SK-N-SH (cell line): ENCODE measurements at regions not wholly inside any gene's neighbourhood (a gene's known extent, or its start where the extent isn't known, plus 50 kb on each side); places are given as distances from the start of the nearest gene placed in this dataset.

Experiments
- CTCF ChIA-PET: fragments of 300-600, 350-600 bp; formaldehyde crosslinking; extraction: SDS; loops from one replicate; lab custom pipeline; 2021; lab: Yijun Ruan, JAX
- POLR2A ChIA-PET: fragments of 350-600 bp; sonication (Branson Sonifier 250); formaldehyde crosslinking; extraction: SDS; loops from one replicate; lab custom pipeline; 2020; ENCODE audit warnings: antibody characterized with exemption, inconsistent platforms; lab: Yijun Ruan, JAX
- DNase-seq: peaks from one replicate; pipeline ENCODE4 v3.0.0; 2012
- H2AFZ ChIP-seq: fragments of 200-600 bp; sonication (generic); 2 replicates; pipeline ENCODE4 v1.8.1; 2016; ENCODE audit warnings: antibody characterized with exemption, mild to moderate bottlenecking, low read depth
- H3F3A ChIP-seq: fragments of 200-600 bp; sonication (generic); replicated peaks from 2 replicates; pipeline ENCODE3; 2016; ENCODE audit warnings: antibody characterized with exemption, mild to moderate bottlenecking; ENCODE audit not compliant: insufficient read depth
- H3K27ac ChIP-seq, 2 experiments: fragments of 200-500 bp in 1 of 2; fragments of 200-600 bp in 1 of 2; sonication (Bioruptor generic) in 1 of 2; sonication (generic), shearing (Covaris generic) in 1 of 2; 2 replicates each; pipeline versions ENCODE4 v1.5.1 to v1.6.1; 2014 to 2016; ENCODE audit warnings: low read depth in 2 of 2, inconsistent platforms in 1 of 2, low read length in 1 of 2, mild to moderate bottlenecking in 1 of 2, mixed read lengths in 1 of 2
- H3K27me3 ChIP-seq: fragments of 200-600 bp; sonication (generic), shearing (Covaris generic); 2 replicates; pipeline ENCODE4 v1.6.1; 2016; ENCODE audit warnings: mixed run types; ENCODE audit not compliant: insufficient read depth
- H3K36me3 ChIP-seq, 2 experiments: fragments of 200-500 bp in 1 of 2; fragments of 200-600 bp in 1 of 2; sonication (Bioruptor generic) in 1 of 2; sonication (generic) in 1 of 2; replicated peaks in 1 of 2; 2 replicates each; pipeline versions ENCODE3 to v1.5.1; 2014 to 2016; ENCODE audit warnings: low read length in 1 of 2, mild to moderate bottlenecking in 1 of 2; ENCODE audit not compliant: insufficient read depth in 2 of 2, control insufficient read depth in 1 of 2
- H3K4me1 ChIP-seq, 2 experiments: fragments of 200-500 bp in 1 of 2; fragments of 200-600 bp in 1 of 2; sonication (Bioruptor generic) in 1 of 2; sonication (generic), shearing (Covaris generic) in 1 of 2; 2 replicates each; pipeline versions ENCODE4 v1.5.1 to v1.6.1; 2014 to 2016; ENCODE audit warnings: low read depth in 1 of 2, low read length in 1 of 2, mixed run types in 1 of 2; ENCODE audit not compliant: insufficient read depth in 2 of 2, control insufficient read depth in 1 of 2
- H3K4me2 ChIP-seq: fragments of 200-600 bp; sonication (generic), shearing (Covaris generic); 2 replicates; pipeline ENCODE4 v1.6.1; 2017; ENCODE audit warnings: mixed run types
- H3K4me3 ChIP-seq, 2 experiments: fragments of 200-500 bp in 1 of 2; fragments of 200-600 bp in 1 of 2; sonication (Bioruptor generic) in 1 of 2; sonication (generic), shearing (Covaris generic) in 1 of 2; 2 replicates each; pipeline versions ENCODE4 v1.5.1 to v1.8.1; 2014 to 2016; ENCODE audit warnings: low read depth in 2 of 2, inconsistent platforms in 1 of 2, low read length in 1 of 2, mild to moderate bottlenecking in 1 of 2, mixed read lengths in 1 of 2, moderate library complexity in 1 of 2
- H3K79me2 ChIP-seq: fragments of 200-600 bp; sonication (generic); 2 replicates; pipeline ENCODE4 v1.8.1; 2017; ENCODE audit warnings: mild to moderate bottlenecking; ENCODE audit not compliant: insufficient read depth
- H3K9ac ChIP-seq: fragments of 200-600 bp; sonication (generic); 2 replicates; pipeline ENCODE4 v1.6.1; 2017; ENCODE audit warnings: mixed run types
- H3K9me2 ChIP-seq: fragments of 200-600 bp; sonication (generic); 2 replicates; pipeline ENCODE4 v1.6.1; 2017; ENCODE audit warnings: mixed run types
- H3K9me3 ChIP-seq: fragments of 200-600 bp; sonication (generic); 2 replicates; pipeline ENCODE4 v1.6.1; 2017; ENCODE audit warnings: mixed run types, mild to moderate bottlenecking, moderate library complexity
- H4K20me1 ChIP-seq: fragments of 200-600 bp; sonication (generic); 2 replicates; pipeline ENCODE4 v1.6.1; 2017; ENCODE audit warnings: mild to moderate bottlenecking, mixed run types; ENCODE audit not compliant: insufficient read depth
- CHD2 ChIP-seq: fragments of 150-350 bp; IDR thresholded peaks from 2 replicates; pipeline ENCODE4 v1.6.1; 2018; ENCODE audit warnings: low read length; ENCODE audit not compliant: partially characterized antibody
- ELF1 ChIP-seq: IDR thresholded peaks from 2 replicates; pipeline ENCODE4 v1.4.0; 2012
- EP300 ChIP-seq, 2 experiments: IDR thresholded peaks; 2 replicates each; pipeline versions ENCODE4 v1.4.0 to v1.6.1; 2012; ENCODE audit warnings: borderline replicate concordance in 1 of 2, low read depth in 1 of 2, low read length in 1 of 2
- EZH2phosphoT487 ChIP-seq: fragments of 200-600 bp; sonication (generic); IDR thresholded peaks from 2 replicates; pipeline ENCODE4 v1.6.1; 2017; ENCODE audit warnings: low read depth, mixed run types, mild to moderate bottlenecking, antibody characterized with exemption, moderate library complexity, borderline replicate concordance
- FOXJ3 ChIP-seq: sonication (generic); formaldehyde crosslinking; IDR thresholded peaks from 2 replicates; pipeline ENCODE4 v1.5.1; 2020; ENCODE audit warnings: mild to moderate bottlenecking, missing genetic modification reagents
- FOXM1 ChIP-seq: IDR thresholded peaks from 2 replicates; pipeline ENCODE4 v1.4.0; 2012; ENCODE audit warnings: low read depth, mild to moderate bottlenecking
- GABPA ChIP-seq: IDR thresholded peaks from 2 replicates; pipeline ENCODE4 v1.4.0; 2012; ENCODE audit warnings: low read depth, mild to moderate bottlenecking
- GATA2 ChIP-seq: sonication (generic); formaldehyde crosslinking; IDR thresholded peaks from 2 replicates; pipeline ENCODE4 v1.5.0; 2020; ENCODE audit warnings: mild to moderate bottlenecking, missing genetic modification reagents
- MXI1 ChIP-seq: IDR thresholded peaks from 2 replicates; pipeline ENCODE4 v1.6.1; 2012; ENCODE audit warnings: mild to moderate bottlenecking, low read depth, low read length, improper control_type of control experiment
- NFIC ChIP-seq: IDR thresholded peaks from 2 replicates; pipeline ENCODE4 v1.4.0; 2012; ENCODE audit warnings: borderline replicate concordance
- NRF1 ChIP-seq: IDR thresholded peaks from 2 replicates; pipeline ENCODE4 v1.6.1; 2012; ENCODE audit warnings: low read depth, mild to moderate bottlenecking, low read length
- RAD21 ChIP-seq: IDR thresholded peaks from 2 replicates; pipeline ENCODE4 v1.6.1; 2012; ENCODE audit warnings: mild to moderate bottlenecking, low read length
- RFX5 ChIP-seq: IDR thresholded peaks from 2 replicates; pipeline ENCODE4 v1.6.1; 2012; ENCODE audit warnings: mild to moderate bottlenecking, improper control_type of control experiment, low read length
- SIN3A ChIP-seq: IDR thresholded peaks from 2 replicates; pipeline ENCODE4 v1.6.1; 2012; ENCODE audit warnings: low read depth, mild to moderate bottlenecking, low read length, moderate library complexity, borderline replicate concordance
- SMC3 ChIP-seq: IDR thresholded peaks from 2 replicates; pipeline ENCODE4 v1.6.1; 2012; ENCODE audit warnings: low read depth, low read length, improper control_type of control experiment
- TAF1 ChIP-seq: IDR thresholded peaks from 2 replicates; pipeline ENCODE4 v1.6.1; 2012; ENCODE audit warnings: low read depth, mild to moderate bottlenecking, low read length, moderate library complexity, borderline replicate concordance
- TCF12 ChIP-seq: IDR thresholded peaks from 2 replicates; pipeline ENCODE4 v1.4.0; 2012
- YY1 ChIP-seq: IDR thresholded peaks from 2 replicates; pipeline ENCODE4 v1.4.0; 2012; ENCODE audit warnings: low read depth, mild to moderate bottlenecking
- WGBS: methylation state at CpG from one replicate; pipeline ENCODE4 v1.1.6; 2017; ENCODE audit warnings: low lambda C conversion rate; 5-methylcytosine and 5-hydroxymethylcytosine counted together
- TF ChIP-seq, protein P1 (sequence below): fragments of 200-600 bp; sonication (generic); IDR thresholded peaks from 2 replicates; pipeline ENCODE4 v1.6.1; 2017; ENCODE audit warnings: antibody characterized with exemption, mild to moderate bottlenecking, moderate library complexity
- TF ChIP-seq, protein P2 (sequence below): fragments of 150-350 bp; IDR thresholded peaks from 2 replicates; pipeline ENCODE4 v1.6.1; 2017; ENCODE audit warnings: antibody characterized with exemption, low read length, low read depth, borderline replicate concordance
- TF ChIP-seq, protein P3 (sequence below): IDR thresholded peaks from 2 replicates; pipeline ENCODE4 v1.6.1; 2012; ENCODE audit warnings: mild to moderate bottlenecking, low read depth, low read length, moderate library complexity

DNA sequence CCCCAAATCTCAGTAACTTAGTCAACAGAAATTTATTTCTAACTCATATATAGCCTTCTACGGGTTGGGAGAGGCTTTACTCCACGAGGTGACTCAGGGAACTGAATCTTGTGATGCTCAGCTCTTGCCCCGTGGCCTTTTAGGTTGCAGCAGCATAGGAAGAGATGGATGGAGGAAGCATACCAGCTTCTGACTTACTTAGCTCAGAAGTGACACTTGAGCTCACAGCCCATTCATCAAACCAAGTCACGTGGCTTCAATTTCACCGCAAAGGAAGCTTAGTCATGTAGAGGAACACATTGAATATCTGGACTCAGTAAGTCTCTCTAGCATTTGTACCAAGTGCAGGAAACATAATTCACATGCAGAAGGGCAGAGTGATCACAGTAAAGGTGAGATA, 124.1 kb upstream of the KCNN2 start:
- H4K20me1 ChIP-seq = no peaks in the 10 kb centered on the region
- H3K9me2 ChIP-seq = no peaks in the 10 kb centered on the region
- H3K4me1 ChIP-seq = no peaks in the 10 kb centered on the region
- no peak for DNase-seq
- no peak for TF ChIP-seq NRF1
- TF ChIP-seq TCF12 = no peak
- TF ChIP-seq NFIC = no peak
- TF ChIP-seq YY1 = no peak
- no peak for TF ChIP-seq SIN3A
- H3F3A ChIP-seq = no peaks in the 10 kb centered on the region
- H3K36me3 ChIP-seq = no peaks in the 10 kb centered on the region
- no peak overlapping the region for H3K27ac ChIP-seq
- 12% methylated on average over 5 of the region's 5 CpGs for WGBS
- no peak overlapping the region for H2AFZ ChIP-seq
- no peak overlapping the region for H3K4me2 ChIP-seq
- ChIA-PET CTCF (no interaction called here), POLR2A (no interaction called here)
- no peak overlapping the region for H3K9ac ChIP-seq
- no peaks in the 10 kb centered on the region; the same call in 1 of the 2 replicates for H3K9me3 ChIP-seq
- H3K4me3 ChIP-seq = no peak overlapping the region
- H3K79me2 ChIP-seq = no peaks in the 10 kb centered on the region
- no peaks in the 10 kb centered on the region for H3K27me3 ChIP-seq

DNA sequence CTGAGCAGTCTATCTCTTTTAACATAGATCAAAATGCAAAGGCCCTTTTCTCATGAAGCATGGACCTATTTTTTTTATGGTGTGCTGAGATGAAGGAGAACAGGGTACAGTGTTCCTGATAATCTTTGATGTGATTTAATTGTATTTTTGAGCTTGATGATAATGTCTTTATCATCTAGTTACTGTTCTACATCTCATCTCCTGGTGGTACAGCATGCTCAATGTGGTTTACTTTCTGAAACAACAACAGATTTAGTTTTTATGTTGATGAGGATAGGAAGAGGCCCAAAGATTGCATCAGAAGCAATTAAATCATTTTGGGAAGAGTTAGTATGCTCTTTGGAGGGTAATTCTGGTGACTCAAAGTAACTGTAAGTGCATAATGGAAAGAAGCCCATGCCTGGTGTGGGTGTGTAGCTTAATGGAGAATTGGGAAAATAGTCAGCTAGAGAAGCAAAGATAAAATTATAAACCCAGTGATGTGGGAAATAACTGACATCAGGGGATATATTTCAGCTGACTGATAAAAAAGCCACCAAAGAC, 123.0 kb upstream of the KCNN2 start:
- CTCF ChIA-PET = interaction anchor here (0.9 kb wide), 1 partner anchor 15 kb away, joined by 3 read pairs; no protein-coding TSS in a partner anchor
- Histone ChIP-seq H2AFZ (no peak overlapping the region), H3K9me2 (no peaks in the 10 kb centered on the region), H3F3A (no peaks in the 10 kb centered on the region), H3K4me3 (no peak overlapping the region), H3K4me2 (no peak overlapping the region), H4K20me1 (no peaks in the 10 kb centered on the region), H3K27ac (no peak overlapping the region), H3K36me3 (no peaks in the 10 kb centered on the region), H3K79me2 (no peaks in the 10 kb centered on the region), H3K4me1 (no peaks in the 10 kb centered on the region), H3K27me3 (no peaks in the 10 kb centered on the region), H3K9ac (no peak overlapping the region), H3K9me3 (no peaks in the 10 kb centered on the region; the same call in 1 of the 2 replicates)
- DNase-seq = no peak
- POLR2A ChIA-PET = no interaction called here
- TF ChIP-seq, protein P1, sequence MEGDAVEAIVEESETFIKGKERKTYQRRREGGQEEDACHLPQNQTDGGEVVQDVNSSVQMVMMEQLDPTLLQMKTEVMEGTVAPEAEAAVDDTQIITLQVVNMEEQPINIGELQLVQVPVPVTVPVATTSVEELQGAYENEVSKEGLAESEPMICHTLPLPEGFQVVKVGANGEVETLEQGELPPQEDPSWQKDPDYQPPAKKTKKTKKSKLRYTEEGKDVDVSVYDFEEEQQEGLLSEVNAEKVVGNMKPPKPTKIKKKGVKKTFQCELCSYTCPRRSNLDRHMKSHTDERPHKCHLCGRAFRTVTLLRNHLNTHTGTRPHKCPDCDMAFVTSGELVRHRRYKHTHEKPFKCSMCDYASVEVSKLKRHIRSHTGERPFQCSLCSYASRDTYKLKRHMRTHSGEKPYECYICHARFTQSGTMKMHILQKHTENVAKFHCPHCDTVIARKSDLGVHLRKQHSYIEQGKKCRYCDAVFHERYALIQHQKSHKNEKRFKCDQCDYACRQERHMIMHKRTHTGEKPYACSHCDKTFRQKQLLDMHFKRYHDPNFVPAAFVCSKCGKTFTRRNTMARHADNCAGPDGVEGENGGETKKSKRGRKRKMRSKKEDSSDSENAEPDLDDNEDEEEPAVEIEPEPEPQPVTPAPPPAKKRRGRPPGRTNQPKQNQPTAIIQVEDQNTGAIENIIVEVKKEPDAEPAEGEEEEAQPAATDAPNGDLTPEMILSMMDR = no peak
- TF ChIP-seq ELF1 (no peak), MXI1 (no peak), SIN3A (no peak), CHD2 (no peak), SMC3 (no peak), GATA2 (CRISPR knock-in tag) (no peak), GABPA (no peak), EP300 (IDR thresholded peaks at IDR 0.05; ENCODE audit: borderline replicate concordance in 1 of 2, low read depth in 1 of 2, low read length in 1 of 2) (no peak), RAD21 (no peak), RFX5 (no peak), FOXM1 (no peak), YY1 (no peak), FOXJ3 (CRISPR knock-in tag) (no peak), TAF1 (no peak), EZH2phosphoT487 (no peak)
- TF ChIP-seq, protein P2, sequence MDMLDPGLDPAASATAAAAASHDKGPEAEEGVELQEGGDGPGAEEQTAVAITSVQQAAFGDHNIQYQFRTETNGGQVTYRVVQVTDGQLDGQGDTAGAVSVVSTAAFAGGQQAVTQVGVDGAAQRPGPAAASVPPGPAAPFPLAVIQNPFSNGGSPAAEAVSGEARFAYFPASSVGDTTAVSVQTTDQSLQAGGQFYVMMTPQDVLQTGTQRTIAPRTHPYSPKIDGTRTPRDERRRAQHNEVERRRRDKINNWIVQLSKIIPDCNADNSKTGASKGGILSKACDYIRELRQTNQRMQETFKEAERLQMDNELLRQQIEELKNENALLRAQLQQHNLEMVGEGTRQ = no peak
- TF ChIP-seq, protein P3, sequence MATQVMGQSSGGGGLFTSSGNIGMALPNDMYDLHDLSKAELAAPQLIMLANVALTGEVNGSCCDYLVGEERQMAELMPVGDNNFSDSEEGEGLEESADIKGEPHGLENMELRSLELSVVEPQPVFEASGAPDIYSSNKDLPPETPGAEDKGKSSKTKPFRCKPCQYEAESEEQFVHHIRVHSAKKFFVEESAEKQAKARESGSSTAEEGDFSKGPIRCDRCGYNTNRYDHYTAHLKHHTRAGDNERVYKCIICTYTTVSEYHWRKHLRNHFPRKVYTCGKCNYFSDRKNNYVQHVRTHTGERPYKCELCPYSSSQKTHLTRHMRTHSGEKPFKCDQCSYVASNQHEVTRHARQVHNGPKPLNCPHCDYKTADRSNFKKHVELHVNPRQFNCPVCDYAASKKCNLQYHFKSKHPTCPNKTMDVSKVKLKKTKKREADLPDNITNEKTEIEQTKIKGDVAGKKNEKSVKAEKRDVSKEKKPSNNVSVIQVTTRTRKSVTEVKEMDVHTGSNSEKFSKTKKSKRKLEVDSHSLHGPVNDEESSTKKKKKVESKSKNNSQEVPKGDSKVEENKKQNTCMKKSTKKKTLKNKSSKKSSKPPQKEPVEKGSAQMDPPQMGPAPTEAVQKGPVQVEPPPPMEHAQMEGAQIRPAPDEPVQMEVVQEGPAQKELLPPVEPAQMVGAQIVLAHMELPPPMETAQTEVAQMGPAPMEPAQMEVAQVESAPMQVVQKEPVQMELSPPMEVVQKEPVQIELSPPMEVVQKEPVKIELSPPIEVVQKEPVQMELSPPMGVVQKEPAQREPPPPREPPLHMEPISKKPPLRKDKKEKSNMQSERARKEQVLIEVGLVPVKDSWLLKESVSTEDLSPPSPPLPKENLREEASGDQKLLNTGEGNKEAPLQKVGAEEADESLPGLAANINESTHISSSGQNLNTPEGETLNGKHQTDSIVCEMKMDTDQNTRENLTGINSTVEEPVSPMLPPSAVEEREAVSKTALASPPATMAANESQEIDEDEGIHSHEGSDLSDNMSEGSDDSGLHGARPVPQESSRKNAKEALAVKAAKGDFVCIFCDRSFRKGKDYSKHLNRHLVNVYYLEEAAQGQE = no peak
